ENCODE measurements at regions not wholly inside any gene's neighbourhood (a gene's known extent, or its start where the extent isn't known, plus 50 kb on each side); places are given as distances from the start of the nearest gene placed in this dataset.
"Not testable (repeated sequence)": the region's sequence is repeated elsewhere in the genome, so short reads cannot be mapped to it uniquely, and the experiment has no call there.

- H3K4me1 Mint-ChIP-seq (ENCODE audit: low read depth, unreplicated experiment) = no peaks in the 10 kb centered on the region
- intact Hi-C loops (cut with micrococcal nuclease; ENCODE audit: unreplicated experiment) = no loop called here
- H3K36me3 Mint-ChIP-seq (ENCODE audit: insufficient read depth, unreplicated experiment) = no peaks in the 10 kb centered on the region
- CTCF ChIA-PET = interaction anchor here (1.1 kb wide), 1 partner anchor 20 kb away, joined by 3 read pairs; no protein-coding TSS in a partner anchor
- no peak for DNase-seq
- BruUV-seq (replicated peaks) = no TSS peak
- no peak overlapping the region for H3K4me3 Mint-ChIP-seq (ENCODE audit: low read depth, unreplicated experiment)
- H3K27ac Mint-ChIP-seq (ENCODE audit: unreplicated experiment) = no peak overlapping the region
- TF ChIP-seq CTCF (IDR thresholded peaks at IDR 0.05; ENCODE audit: unreplicated experiment) = no peak
- H3K27me3 Mint-ChIP-seq (ENCODE audit: unreplicated experiment) = no peaks in the 10 kb centered on the region
- no peaks in the 10 kb centered on the region for H3K9me3 Mint-ChIP-seq (ENCODE audit: low read depth, unreplicated experiment)
Measured at GRCh38 chr9:109997682-109998081, 210.3 kb downstream of the C9orf152 start.

DNA sequence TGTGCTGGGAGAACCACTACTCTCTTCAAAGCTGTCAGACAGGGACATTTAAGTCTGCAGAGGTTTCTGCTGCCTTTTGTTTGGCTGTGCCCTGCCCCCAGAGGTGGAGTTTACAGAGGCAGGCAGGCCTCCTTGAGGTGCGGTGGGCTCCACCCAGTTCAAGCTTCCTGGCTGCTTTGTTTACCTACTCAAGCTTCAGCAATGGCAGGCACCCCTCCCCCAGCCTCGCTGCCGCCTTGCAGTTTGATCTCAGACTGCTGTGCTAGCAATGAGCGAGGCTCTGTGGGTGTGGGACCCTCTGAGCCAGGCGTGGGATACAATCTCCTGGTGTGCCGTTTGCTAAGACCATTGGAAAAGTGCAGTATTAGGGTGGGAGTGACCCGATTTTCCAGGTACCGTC lies 202.4 kb downstream of the C9orf152 start:
- H3K4me3 Mint-ChIP-seq (ENCODE audit: low read depth, unreplicated experiment); H3K36me3 Mint-ChIP-seq (ENCODE audit: insufficient read depth, unreplicated experiment); intact Hi-C loops (cut with micrococcal nuclease; ENCODE audit: unreplicated experiment); H3K4me1 Mint-ChIP-seq (ENCODE audit: low read depth, unreplicated experiment); CTCF ChIA-PET; H3K27ac Mint-ChIP-seq (ENCODE audit: unreplicated experiment); H3K27me3 Mint-ChIP-seq (ENCODE audit: unreplicated experiment); H3K9me3 Mint-ChIP-seq (ENCODE audit: low read depth, unreplicated experiment); BruUV-seq (replicated peaks): not testable (repeated sequence)
- DNase-seq = peak; percentile 34

- intact Hi-C loops (cut with micrococcal nuclease; ENCODE audit: unreplicated experiment) = no loop called here
- H3K4me3 Mint-ChIP-seq (ENCODE audit: low read depth, unreplicated experiment) = no peak overlapping the region
- no peak overlapping the region for H3K27ac Mint-ChIP-seq (ENCODE audit: unreplicated experiment)
- H3K27me3 Mint-ChIP-seq (ENCODE audit: unreplicated experiment) = no peaks in the 10 kb centered on the region
- no peak for TF ChIP-seq CTCF (IDR thresholded peaks at IDR 0.05; ENCODE audit: unreplicated experiment)
- DNase-seq = no peak
- CTCF ChIA-PET = interaction anchor here (0.9 kb wide), 1 partner anchor 9 kb away, joined by 6 read pairs; no protein-coding TSS in a partner anchor
- peaks cover 8% of the 10 kb centered on the region for H3K4me1 Mint-ChIP-seq (ENCODE audit: low read depth, unreplicated experiment)
- no TSS peak for BruUV-seq (replicated peaks)
- H3K36me3 Mint-ChIP-seq (ENCODE audit: insufficient read depth, unreplicated experiment) = peaks cover 3% of the 10 kb centered on the region
- peaks cover 6% of the 10 kb centered on the region for H3K9me3 Mint-ChIP-seq (ENCODE audit: low read depth, unreplicated experiment)
Measured at GRCh38 chr9:110006657-110007056, 201.3 kb downstream of the C9orf152 start.

GRCh38 chr9:110007477-110008270 lies 200.3 kb downstream of the C9orf152 start:
- no peaks in the 10 kb centered on the region for H3K27me3 Mint-ChIP-seq (ENCODE audit: unreplicated experiment)
- H3K36me3 Mint-ChIP-seq (ENCODE audit: insufficient read depth, unreplicated experiment) = peaks cover 3% of the 10 kb centered on the region
- no peak for TF ChIP-seq CTCF (IDR thresholded peaks at IDR 0.05; ENCODE audit: unreplicated experiment)
- peaks cover 8% of the 10 kb centered on the region for H3K4me1 Mint-ChIP-seq (ENCODE audit: low read depth, unreplicated experiment)
- H3K27ac Mint-ChIP-seq (ENCODE audit: unreplicated experiment) = no peak overlapping the region
- CTCF ChIA-PET = no interaction called here
- intact Hi-C loops (cut with micrococcal nuclease; ENCODE audit: unreplicated experiment) = no loop called here
- no TSS peak for BruUV-seq (replicated peaks)
- H3K4me3 Mint-ChIP-seq (ENCODE audit: low read depth, unreplicated experiment) = no peak overlapping the region
- DNase-seq = no peak
- H3K9me3 Mint-ChIP-seq (ENCODE audit: low read depth, unreplicated experiment) = peaks cover 6% of the 10 kb centered on the region

- intact Hi-C loops (cut with micrococcal nuclease; ENCODE audit: unreplicated experiment) = no loop called here
- no peak overlapping the region for H3K4me3 Mint-ChIP-seq (ENCODE audit: low read depth, unreplicated experiment)
- no peak for TF ChIP-seq CTCF (IDR thresholded peaks at IDR 0.05; ENCODE audit: unreplicated experiment)
- DNase-seq = no peak
- no TSS peak for BruUV-seq (replicated peaks)
- no peaks in the 10 kb centered on the region for H3K27me3 Mint-ChIP-seq (ENCODE audit: unreplicated experiment)
- H3K27ac Mint-ChIP-seq (ENCODE audit: unreplicated experiment) = no peak overlapping the region
- CTCF ChIA-PET = no interaction called here
- H3K9me3 Mint-ChIP-seq (ENCODE audit: low read depth, unreplicated experiment) = peaks cover 6% of the 10 kb centered on the region
- H3K36me3 Mint-ChIP-seq (ENCODE audit: insufficient read depth, unreplicated experiment) = peaks cover 3% of the 10 kb centered on the region
- H3K4me1 Mint-ChIP-seq (ENCODE audit: low read depth, unreplicated experiment) = peaks cover 8% of the 10 kb centered on the region
Measured at GRCh38 chr9:110008663-110009062, 199.3 kb downstream of the C9orf152 start.
